MCF 10A (cell line): ENCODE measurements at regions not wholly inside any gene's neighbourhood (a gene's known extent, or its start where the extent isn't known, plus 50 kb on each side); places are given as distances from the start of the nearest gene placed in this dataset.

Experiments
- BruUV-seq: library from RNA; stranded (reverse); fragments of 400-500 nt; replicated peaks from 2 replicates; lab custom pipeline; 2021; lab: Mats Ljungman, UMichigan
- CTCF ChIA-PET: fragments of 300-600 bp; sonication (Branson Sonifier 250); formaldehyde crosslinking; extraction: SDS; loops from one replicate; lab custom pipeline; 2021; ENCODE audit warnings: antibody characterized with exemption, inconsistent platforms; lab: Yijun Ruan, JAX
- POLR2A ChIA-PET: fragments of 300-600, 350-650 bp; sonication (Branson Sonifier 250); formaldehyde crosslinking; extraction: SDS; loops from one replicate; lab custom pipeline; 2020; ENCODE audit warnings: antibody characterized with exemption, inconsistent platforms; lab: Yijun Ruan, JAX
- DNase-seq: peaks from one replicate; pipeline ENCODE4 v3.0.0-alpha.2; 2018; ENCODE audit not compliant: unreplicated experiment
- H3K27ac Mint-ChIP-seq: one replicate; pipeline ENCODE4 v1.8.0; 2022; ENCODE audit warnings: mild to moderate bottlenecking, low read depth, mixed read lengths; ENCODE audit not compliant: unreplicated experiment
- H3K27me3 Mint-ChIP-seq: one replicate; pipeline ENCODE4 v1.8.0; 2022; ENCODE audit warnings: mixed read lengths; ENCODE audit not compliant: insufficient read depth, unreplicated experiment
- H3K36me3 Mint-ChIP-seq: one replicate; pipeline ENCODE4 v1.8.0; 2022; ENCODE audit warnings: mild to moderate bottlenecking, moderate library complexity, mixed read lengths; ENCODE audit not compliant: insufficient read depth, unreplicated experiment
- H3K4me1 Mint-ChIP-seq: one replicate; pipeline ENCODE4 v1.8.0; 2022; ENCODE audit warnings: mixed read lengths; ENCODE audit not compliant: insufficient read depth, unreplicated experiment
- H3K4me3 Mint-ChIP-seq: one replicate; pipeline ENCODE4 v1.8.0; 2022; ENCODE audit warnings: mild to moderate bottlenecking, moderate library complexity, mixed read lengths; ENCODE audit not compliant: unreplicated experiment
- H3K9me3 Mint-ChIP-seq: one replicate; pipeline ENCODE4 v1.8.0; 2022; ENCODE audit warnings: mixed read lengths; ENCODE audit not compliant: unreplicated experiment
- CTCF ChIP-seq: fragments of 200-600 bp; IDR thresholded peaks from one replicate; pipeline ENCODE4 v1.8.0; 2022; ENCODE audit warnings: antibody characterized with exemption, mild to moderate bottlenecking; ENCODE audit not compliant: unreplicated experiment
- intact Hi-C: fragments of 100-400 bp; cut with micrococcal nuclease; formaldehyde crosslinking; loops from 2 replicates; pipeline ENCODE4 v1.14.1; 2022

GRCh38 chr10:43982250-43982649, 333.6 kb upstream of the ZNF32 start:
- no peak overlapping the region for H3K4me3 Mint-ChIP-seq
- TF ChIP-seq CTCF, result no peak
- intact Hi-C loops, result no loop called here
- H3K36me3 Mint-ChIP-seq, result no peaks in the 10 kb centered on the region
- no peaks in the 10 kb centered on the region for H3K27me3 Mint-ChIP-seq
- ChIA-PET CTCF (no interaction called here), POLR2A (no interaction called here)
- no peak overlapping the region for H3K27ac Mint-ChIP-seq
- no peaks in the 10 kb centered on the region for H3K9me3 Mint-ChIP-seq
- no TSS peak for BruUV-seq
- DNase-seq, result no peak
- no peaks in the 10 kb centered on the region for H3K4me1 Mint-ChIP-seq

- ChIA-PET CTCF (no interaction called here), POLR2A (no interaction called here)
- Mint-ChIP-seq H3K4me1 (no peaks in the 10 kb centered on the region), H3K4me3 (no peak overlapping the region), H3K27ac (no peak overlapping the region), H3K36me3 (no peaks in the 10 kb centered on the region), H3K9me3 (no peaks in the 10 kb centered on the region), H3K27me3 (no peaks in the 10 kb centered on the region)
- intact Hi-C loops, result no loop called here
- DNase-seq, result no peak
- BruUV-seq, result no TSS peak
- TF ChIP-seq CTCF, result no peak
These were observed 333.0 kb upstream of the ZNF32 start for GRCh38 chr10:43981696-43982095.

DNA sequence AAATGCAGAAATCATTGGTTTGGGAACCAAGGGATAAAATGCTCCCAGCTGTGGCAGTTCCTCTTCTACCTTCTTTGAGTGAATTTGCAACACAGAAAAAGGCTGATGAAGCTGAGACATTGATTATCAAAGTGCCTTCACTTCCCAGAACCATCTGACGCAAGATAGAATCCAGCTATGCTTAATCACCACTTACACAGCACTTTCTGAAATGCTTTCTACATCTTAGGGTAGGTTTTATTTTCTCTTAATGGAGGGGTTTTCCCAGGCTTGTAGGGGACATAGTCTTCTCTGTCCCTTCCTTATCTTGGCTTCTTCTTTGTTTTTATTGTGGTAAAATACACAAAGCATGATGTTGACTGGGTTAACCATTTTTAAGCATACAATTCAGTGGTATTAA, 332.6 kb upstream of the ZNF32 start:
- no peak for TF ChIP-seq CTCF
- ChIA-PET CTCF (no interaction called here), POLR2A (no interaction called here)
- Mint-ChIP-seq H3K4me1 (no peaks in the 10 kb centered on the region), H3K27me3 (no peaks in the 10 kb centered on the region), H3K9me3 (no peaks in the 10 kb centered on the region), H3K27ac (no peak overlapping the region), H3K36me3 (no peaks in the 10 kb centered on the region), H3K4me3 (no peak overlapping the region)
- intact Hi-C loops, result no loop called here
- no TSS peak for BruUV-seq
- no peak for DNase-seq

GRCh38 chr10:43980715-43981114, 332.0 kb upstream of the ZNF32 start:
- ChIA-PET POLR2A (no interaction called here), CTCF (no interaction called here)
- no peaks in the 10 kb centered on the region for H3K27me3 Mint-ChIP-seq
- no peak for TF ChIP-seq CTCF
- H3K36me3 Mint-ChIP-seq, result no peaks in the 10 kb centered on the region
- no peak overlapping the region for H3K27ac Mint-ChIP-seq
- no TSS peak for BruUV-seq
- no peak overlapping the region for H3K4me3 Mint-ChIP-seq
- H3K4me1 Mint-ChIP-seq, result no peaks in the 10 kb centered on the region
- intact Hi-C loops, result no loop called here
- no peak for DNase-seq
- H3K9me3 Mint-ChIP-seq, result no peaks in the 10 kb centered on the region
